Cerebellar cortex (tissue), 1 donor: ENCODE measurements at regions not wholly inside any gene's neighbourhood (a gene's known extent, or its start where the extent isn't known, plus 50 kb on each side); places are given as distances from the start of the nearest gene placed in this dataset.

Experiments
- DNase-seq: peaks from one replicate; pipeline ENCODE4 v3.0.0-alpha.2; 2015; ENCODE audit warnings: low spot score

DNA sequence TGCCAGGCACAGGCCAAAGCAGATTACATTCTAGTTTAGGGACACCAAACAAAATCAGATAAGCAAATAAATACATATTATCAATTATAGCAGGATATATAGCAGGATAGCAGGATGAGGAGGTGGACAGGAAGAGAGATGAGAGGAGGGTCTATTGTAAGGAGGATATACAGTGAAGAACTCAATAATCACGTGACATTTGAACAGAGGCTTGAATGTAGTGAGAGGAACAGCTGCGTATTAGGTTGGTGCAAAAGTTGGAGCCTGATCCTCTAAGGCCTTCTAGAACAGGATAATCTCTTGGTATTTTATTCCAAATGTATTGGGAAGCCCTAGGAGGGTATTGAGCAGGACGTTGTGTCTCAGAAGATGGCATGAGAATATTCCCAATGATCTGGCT lies 136.7 kb downstream of the CYLD start:
- DNase-seq = no peak

DNA sequence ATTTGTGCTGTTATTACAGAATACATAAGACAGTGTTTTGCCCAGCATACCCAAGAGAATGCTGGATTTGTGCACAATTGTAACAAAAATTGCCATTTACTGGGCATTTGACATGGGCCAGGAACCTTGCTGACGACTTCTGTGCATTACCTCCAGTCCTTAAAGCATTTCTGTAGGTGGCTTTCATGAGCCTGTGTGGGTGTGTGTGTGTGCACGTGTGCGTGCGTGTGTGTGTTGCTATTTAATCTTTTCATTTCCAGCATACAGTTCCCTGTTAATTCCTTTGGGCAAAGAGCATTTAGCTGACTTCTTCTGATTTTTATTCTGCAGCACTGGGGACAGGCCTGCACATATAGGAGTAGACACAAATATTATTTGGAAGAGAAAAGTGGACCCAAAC lies 134.4 kb downstream of the CYLD start:
- DNase-seq = no peak

DNA sequence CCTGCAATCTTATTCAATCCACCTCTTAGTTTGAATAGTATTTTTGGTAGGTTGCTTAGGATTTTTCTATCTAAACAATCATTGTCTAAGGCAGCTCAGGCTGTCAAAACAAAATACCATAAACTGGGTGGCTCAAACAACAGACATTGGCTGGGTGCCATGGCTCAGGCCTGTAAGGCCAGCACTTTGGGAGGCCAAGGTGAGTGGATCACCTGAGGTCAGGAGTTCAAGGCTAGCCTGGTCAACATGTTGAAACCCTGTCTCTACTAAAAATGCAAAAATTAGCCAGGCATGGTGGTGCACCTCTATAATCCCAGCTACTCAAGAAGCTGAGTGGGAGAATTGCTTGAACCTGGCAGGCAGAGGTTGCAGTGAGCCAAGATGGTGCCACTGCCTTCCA lies 126.7 kb downstream of the CYLD start:
- no peak for DNase-seq

DNA sequence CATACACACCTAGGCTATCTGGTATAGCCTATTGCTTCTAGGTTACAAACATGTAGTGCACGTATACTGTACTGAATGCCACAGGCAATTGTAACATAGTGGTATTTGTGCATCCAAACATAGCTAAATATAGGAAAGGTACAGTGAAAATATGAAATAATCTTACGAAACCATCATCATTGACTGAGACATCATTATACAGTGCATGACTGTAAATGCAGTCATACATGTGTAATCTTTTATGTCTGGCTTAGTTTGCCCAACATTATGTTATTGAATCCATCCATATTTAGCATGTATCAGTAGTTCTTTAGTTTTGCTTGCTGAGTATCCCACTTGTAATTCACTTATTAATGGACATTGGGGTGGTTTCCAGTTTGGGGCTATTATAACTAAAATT lies 124.9 kb downstream of the CYLD start:
- no peak for DNase-seq

DNA sequence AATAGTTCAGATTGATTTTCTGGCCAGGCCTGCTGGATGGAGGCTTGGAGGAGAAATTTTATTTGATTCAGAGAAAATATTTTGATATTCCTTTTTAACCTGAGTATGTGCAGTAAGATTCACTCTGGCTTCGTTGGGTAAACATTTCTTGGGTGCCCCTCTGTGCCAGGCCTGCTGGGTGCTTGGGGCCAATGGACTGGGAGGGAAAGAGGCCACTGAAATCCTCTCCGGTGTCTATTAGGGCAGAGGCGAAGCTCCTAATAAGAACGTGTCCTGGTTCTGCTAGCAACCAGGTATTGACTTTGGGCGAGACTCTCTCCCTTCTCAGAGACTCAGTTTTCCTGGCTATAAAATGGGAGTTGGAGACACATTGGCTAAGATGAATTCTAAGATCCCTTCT lies 122.5 kb downstream of the CYLD start:
- DNase-seq = no peak

DNA sequence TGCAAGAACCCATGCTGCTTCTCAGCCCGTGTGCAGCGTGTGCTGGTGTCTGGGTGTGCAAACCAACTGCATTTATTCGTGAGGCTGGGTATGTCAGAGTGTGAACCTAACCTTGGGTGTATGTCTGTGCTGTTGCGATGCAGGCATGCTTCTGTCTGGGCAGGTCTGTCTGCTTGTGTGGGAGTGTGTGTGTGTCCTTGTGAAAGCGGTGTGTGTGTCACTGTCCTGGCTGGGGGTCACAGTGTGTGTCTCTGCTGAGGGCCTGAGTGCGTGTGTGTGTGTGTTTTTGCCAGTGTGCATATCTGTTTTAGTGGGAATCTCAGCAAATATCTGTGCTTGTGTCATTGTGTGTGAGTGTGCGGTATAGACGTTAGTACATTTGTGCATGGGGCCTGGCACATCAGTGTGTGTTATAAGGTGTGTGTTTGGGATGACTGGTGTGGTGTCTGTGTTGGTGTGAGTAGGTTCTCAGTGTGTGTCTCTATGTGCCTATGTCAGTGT lies 121.8 kb downstream of the CYLD start:
- DNase-seq = no peak

DNA sequence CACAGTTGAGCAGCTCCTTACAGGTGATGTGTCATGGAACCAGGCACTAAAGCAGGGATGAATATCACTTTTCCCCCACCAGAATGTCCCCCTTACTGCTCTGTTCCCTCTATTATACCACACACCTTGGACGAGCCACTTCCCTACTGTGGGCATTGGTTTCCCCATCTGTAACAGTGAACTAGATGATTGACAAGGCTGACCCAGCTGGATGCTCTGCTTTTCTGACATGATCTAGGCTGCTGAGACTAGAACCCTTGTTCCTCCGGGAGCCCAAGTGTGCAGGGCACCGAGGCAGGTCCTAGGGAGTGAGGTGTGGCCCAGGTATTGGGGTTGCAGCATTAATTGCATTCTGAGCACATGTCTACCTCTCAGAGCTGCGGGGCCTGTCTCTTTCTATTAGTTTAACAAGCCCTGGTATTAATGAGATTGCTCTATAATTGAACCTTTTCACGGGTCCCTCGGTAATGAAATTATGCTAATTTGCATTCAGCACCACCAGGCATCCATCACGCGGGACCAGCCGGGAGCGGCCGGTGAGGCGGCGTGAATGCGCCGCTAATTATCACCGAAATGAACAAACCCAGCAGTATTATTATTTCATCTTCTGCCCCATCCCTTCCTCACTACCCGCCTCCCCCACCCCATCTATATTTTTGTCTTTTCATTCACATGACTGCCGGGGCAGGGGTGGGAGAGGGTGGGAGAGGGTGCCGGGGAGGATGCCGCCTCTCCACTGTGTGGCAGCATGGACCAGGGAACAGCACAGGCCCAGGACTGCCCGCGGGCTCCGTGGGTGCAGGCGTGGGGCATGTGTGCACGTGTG lies 121.1 kb downstream of the CYLD start:
- DNase-seq = no peak

DNA sequence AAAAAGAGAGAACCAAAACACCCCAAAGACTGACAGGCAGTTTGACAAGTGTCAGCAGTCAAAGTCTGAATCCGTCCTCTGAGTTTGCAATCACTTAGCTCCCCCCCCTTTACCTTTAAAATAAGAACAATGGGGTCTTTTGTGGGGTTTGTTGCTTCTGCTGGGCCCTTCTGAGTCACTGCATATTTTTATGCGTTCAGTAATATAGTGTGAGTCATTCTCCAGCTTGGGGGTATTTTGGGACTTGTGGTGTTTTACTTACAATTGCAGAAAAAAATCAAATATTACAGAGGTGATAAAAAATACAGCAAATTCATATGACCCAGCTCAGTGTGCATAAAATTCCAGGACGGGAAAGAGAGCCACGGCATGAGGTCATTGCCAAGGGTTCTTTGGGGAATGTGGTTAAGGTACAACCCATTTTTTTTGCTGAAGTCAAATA lies 120.1 kb downstream of the CYLD start:
- no peak for DNase-seq

DNA sequence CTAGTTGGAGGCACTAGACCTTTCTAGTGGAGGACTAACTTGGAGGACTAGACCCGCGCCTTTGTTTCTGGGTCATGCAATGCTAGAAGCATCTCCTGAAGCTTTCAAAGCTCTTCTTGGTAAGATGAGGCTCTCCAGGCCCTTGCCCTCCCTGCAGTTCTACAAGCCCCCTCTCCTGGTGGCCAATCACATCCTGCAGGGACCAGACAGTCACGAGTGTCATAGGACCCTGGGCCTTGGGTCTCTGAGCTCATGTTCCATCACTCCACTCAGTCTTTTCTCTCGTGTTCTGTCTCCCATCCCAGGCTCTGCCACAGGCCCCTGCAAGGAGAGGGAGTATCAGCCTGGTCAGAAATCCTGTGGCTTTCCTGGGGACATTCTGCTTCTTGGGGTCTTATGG lies 119.6 kb downstream of the CYLD start:
- no peak for DNase-seq

DNA sequence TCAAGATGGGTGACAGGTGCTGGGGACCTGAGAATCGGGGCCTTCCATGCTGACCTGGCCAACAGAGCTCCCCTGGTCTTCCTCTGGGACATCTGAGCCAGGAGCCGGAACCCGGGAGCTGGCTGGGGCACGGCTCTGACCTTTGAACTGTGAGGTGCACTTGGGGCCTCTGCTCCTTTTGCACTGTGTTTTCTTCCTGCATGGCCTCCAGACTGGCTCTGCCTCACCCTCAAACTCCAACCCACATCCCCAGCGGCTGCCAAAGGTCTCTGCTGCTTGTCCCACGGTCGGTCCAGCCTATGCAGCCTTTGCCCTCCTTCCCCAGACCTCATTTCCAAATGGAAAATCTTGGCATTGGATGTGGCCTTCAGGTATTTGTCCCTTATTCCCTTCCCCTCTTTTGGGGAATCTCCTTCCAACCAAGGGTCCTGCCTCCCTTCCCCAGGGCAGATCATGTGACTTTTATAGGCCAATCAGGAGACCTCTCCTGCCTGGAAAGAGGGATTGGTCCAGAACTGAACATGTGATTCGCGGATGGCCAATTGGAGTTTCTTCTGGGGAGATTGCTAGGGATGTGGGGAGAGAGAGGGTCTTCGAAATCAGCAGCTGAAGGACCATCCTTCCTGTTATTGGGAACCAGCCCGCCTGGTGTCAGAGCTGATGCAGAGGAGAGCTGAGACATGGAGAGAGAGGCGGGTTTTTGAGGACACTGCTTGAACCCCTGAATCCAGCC lies 117.9 kb downstream of the CYLD start:
- no peak for DNase-seq

DNA sequence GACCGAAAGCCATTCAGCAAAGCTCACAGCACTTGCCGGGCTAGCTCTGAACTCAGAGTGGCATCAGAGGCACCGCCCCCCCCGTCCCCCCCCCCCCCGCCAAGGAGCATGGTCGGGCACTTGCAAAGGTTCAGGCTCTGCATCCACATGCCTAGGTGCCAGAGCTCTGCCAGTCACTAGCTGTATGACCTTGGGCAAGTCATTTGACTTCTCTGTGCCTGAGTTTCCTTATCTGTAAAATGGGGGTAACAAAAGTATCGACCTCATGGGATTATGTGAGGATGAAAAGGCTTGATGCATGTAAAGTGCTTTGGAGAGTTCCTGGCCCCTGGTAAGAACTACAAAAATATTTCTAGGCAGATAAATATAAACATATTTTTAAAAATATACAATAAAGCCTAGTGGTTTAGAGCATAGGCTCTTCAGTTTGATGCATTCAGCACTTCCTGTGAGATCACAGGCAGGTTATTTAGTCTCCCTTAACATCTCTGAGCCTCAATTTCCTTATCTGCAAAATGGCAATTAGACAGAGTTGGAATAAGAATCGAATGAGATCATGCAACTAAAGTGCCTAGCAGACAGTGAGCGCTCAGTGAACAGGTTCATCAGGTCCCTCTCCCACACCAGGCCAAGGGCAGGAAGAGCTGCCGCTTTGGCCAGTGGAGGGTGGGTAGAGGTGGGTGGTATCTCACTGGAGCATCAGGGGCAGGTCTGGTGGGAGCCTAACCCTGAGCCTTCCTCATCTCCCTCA lies 117.2 kb downstream of the CYLD start:
- no peak for DNase-seq

DNA sequence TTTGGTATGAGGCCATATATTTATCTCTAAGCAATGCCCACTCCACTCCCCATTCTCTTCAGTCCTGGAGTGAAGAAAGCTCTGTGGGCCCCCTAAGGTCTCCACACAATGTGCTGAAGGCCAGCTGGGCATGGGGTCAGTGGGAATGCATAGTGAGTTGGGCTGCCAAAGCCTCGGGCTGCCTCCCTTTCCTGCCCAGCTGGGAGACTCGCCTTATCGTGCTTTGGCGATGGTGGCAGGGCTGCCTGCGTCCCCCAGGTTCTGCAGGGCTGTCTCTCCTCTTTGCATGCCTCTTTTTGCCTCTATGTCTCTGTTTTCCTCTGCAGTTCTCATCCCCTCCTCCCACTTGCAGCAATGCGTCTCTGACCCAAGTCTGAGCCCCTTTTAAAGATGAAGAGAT lies 116.5 kb downstream of the CYLD start:
- no peak for DNase-seq

DNA sequence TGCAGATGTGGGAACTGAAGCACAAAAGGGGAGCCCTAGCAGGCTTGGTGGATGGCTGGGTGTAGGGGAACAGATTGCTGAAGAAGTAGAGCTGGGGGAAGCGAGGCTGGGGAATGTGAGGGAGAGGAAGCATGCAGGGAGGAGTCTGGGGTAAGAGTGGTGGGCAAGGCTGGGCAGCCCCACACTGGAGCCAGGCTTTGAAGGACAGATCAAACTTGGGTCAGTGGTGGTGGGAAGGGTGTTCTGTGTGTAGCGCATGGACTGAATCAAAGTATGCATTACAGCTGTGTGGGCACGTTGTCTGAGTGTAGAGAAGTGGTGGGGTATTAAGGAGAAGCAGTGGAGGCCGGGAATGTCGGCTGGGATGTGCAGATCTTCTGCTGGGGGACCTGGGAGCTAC lies 116.0 kb downstream of the CYLD start:
- no peak for DNase-seq

DNA sequence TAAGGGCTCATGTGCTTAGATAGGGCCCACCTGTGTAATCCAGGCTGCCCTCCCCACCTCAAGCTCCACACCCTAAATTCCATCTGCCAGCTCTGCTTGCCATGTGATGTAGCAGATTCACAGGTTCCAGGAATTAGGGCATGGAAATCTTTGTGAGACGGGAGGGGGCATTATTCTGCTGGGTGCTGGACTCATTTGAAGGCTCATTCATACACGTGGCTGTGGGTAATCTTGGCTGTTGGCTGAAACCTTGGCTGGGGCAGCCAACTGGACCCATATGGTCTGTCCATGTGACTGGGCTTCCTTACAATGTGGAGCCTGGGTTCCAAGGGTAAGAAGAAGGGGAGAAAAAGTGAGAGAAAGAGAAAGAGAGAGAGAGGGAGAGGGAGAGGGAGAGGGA lies 115.1 kb downstream of the CYLD start:
- no peak for DNase-seq

DNA sequence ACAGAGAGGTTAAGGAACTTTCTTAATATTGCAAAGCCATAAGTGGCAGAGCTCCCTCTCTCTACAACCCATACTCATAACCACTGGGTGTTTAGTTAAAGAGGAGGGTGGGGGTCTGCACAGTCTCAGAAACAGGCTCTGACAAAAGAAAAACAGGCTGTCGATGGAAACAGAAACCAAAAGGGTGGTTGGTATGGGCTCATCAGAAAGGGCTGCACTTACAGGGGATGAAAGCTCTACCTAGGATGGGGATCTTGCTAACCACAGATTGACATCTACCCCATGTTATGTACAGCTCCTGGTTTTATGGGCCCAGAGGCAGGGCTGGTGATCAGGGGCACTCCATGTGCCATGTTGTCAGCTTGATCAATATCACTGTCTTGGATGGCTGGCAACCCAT lies 111.4 kb downstream of the CYLD start:
- no peak for DNase-seq
